Muscle of back (tissue), 3 donors: ENCODE measurements at regions not wholly inside any gene's neighbourhood (a gene's known extent, or its start where the extent isn't known, plus 50 kb on each side); places are given as distances from the start of the nearest gene placed in this dataset.
"Not testable (repeated sequence)": the region's sequence is repeated elsewhere in the genome, so short reads cannot be mapped to it uniquely, and the experiment has no call there.

ENCODE experiments used
- DNase-seq, 3 donors: peaks; one replicate each; pipeline versions ENCODE4 v3.0.0 to v3.0.0-alpha.2; 2013

DNA sequence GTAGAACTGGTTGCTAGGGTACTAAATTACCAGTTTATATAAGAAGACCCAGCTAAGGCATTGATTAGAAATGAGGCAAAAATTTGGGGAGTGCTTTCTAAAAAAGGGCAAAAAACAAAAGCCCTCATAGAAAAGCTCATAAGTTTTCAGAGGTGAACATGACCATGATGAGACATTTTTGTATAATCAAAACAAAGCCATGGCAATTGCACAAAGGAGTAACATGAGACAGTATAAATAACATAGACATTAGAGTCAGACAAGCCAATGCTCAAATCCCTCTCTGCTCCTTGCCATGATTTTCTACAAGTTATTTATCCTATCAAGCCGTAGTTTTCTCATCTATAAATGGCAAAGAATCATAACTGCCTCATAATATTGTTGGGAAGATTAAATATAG lies 112.2 kb upstream of the ADTRP start:
- DNase-seq = no peak

DNA sequence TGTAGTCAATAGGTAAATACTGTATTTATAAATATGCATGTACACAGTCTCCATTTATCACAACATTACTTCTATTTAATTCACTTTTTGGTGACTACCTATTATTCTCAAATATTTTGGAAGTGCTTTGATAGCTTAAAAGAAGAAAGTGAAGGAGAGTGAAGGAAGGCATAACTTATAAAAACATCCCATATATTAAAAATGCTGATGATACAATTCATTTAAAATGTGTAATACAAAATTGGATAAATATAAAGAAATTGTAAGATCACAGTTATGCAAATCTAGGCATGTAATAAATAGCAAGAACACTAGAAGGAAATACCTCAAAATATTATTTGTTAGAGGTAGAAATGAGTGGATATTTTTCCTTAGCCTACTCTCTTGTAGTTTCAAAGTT lies 111.6 kb upstream of the ADTRP start:
- DNase-seq = no peak

DNA sequence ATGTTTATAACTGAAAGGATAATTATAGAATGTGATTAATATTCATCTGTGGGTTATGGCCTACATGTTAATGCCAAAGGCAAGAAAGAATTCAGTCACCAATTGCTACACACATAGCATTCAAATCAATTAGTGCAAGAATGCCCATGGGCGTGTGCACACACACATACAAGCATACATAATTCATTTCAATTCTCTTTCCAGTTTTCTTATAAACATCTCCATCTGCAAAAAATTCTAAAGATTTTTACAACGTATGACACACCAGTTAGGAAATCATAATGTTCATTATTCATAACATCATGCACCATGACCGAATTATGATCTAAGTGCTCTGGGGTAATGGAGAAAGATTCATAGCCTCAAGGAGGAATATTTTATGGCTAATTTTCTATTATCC lies 111.0 kb upstream of the ADTRP start:
- DNase-seq = no peak

DNA sequence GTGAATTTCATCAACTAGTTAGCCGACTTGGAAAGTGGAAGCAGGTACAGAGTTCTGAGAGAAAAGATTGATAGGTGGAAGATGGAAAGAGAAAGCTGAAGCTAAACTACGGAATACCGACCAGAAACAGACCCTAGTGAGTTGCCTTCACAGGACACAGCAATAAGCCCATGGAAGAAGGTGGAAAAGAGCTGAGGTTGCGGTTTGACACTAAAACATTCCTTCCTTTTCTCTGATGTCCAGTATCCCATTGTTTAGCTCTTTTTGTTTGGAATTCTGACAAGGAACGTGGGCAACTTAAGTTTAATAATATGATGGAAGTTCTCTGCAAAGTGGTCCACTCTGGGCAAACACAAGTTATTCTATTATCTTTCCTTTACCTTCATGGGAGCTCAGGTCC lies 110.1 kb upstream of the ADTRP start:
- no peak for DNase-seq

DNA sequence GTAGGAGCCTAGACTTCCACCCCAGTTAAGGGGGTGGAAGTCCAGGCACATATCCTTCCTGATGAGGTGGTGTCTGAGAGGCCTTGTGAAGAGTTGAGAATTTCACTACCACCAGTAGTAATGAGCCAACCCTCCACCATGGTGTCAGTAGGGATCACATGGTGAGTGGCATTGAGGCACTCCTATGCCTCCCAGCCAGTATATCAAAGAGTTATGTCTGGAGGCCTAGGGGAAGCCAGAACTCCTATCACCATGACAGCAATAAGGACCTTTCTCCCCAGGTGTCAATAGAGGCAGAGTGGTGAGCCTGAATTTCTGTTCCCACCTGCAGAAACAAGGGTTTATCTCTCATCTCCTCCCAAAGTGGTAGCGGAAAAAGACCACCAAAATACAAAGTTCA lies 106.6 kb upstream of the ADTRP start:
- no peak for DNase-seq

DNA sequence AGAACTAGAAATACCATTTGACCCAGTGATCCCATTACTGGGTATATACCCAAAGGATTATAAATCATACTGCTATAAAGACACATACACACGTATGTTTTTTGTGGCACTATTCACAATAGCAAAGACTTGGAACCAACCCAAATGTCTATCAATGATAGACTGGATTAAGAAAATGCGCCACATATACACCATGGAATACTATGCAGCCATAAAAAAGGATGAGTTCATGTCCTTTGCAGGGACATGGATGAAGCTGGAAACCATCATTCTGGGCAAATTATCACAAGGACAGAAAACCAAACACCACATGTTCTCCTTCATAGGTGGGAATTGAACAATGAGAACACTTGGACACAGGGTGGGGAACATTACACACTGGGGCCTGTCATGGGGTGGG lies 104.9 kb upstream of the ADTRP start:
- not testable (repeated sequence) for DNase-seq

DNA sequence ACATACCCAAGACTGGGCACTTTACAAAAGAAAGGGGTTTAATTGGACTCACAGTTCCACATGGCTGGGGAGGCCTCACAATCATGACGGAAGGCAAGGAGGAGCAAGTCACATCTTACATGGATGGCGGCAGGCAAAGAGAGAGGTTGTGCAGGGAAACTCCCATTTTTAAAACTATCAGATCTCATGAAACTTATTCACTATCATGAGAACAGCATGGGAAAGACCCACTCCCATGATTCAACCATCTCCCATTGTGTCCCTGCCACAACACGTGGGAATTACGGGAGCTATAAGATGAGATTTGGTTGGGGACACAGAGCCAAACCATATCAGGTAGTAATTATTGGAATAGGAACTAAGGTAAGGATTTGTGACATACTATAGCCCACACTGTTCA lies 101.6 kb upstream of the ADTRP start:
- not testable (repeated sequence) for DNase-seq

DNA sequence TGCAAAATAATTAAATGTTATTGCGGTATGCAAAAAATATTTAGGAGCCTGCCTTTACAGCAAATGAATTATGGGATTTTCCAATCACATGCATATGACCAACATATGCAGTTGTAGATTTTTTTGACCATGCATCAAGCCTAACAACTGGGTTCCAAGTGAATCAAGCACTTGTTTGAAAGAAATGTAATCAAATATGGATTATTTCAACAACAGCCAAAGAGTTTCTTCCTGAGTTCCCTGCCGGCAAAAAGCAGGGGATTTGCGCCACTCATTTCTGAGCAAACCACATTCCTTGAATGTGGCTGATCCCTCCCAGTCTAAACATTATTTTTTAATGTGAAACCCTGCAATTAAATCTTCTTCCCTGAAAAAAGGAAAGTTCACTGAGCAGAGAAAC lies 100.1 kb upstream of the ADTRP start:
- DNase-seq = no peak

DNA sequence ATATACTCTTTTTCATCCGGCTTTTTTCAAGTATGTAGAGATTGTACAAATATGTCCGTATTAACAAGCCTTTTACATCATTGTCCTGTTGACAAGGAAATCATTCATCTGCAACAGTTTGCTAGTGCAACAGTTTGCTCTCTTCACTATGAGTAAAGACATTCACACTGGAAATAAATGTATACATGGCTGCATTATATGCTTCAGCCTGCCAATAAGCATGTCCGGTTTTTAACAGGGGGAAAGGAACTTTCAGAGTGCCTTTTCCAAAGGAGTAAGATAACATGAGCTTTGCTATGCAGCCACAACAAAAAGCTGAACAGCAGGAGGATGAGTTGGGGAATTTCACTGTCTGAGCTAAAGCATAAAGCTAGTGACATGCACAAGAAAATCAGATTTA lies 99.4 kb upstream of the ADTRP start:
- DNase-seq = peak in 1 of 3 donors; percentile 24

DNA sequence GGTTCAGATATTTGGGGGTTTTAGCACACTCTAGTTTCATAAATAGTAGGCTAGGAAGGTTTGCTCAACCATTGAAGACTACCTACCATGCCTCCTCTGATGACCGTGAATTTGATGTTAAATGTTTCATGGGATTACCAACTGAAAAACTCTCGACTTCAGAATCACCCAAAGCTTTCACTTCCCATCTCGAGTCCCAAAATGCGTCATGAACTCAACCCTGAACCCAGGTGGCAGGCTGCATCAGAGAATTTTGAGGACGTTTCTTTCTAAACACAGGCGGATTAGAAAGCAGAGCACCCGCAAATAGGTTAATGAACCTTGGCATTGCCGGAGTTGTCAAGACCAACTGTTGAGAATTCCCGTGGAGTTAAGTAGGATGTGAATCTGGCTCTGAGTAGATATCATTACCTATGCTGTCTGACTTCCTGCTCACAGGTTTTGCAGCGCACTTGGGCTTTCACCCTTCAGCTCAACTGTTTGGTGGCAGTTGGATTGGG lies 98.4 kb upstream of the ADTRP start:
- DNase-seq = no peak

DNA sequence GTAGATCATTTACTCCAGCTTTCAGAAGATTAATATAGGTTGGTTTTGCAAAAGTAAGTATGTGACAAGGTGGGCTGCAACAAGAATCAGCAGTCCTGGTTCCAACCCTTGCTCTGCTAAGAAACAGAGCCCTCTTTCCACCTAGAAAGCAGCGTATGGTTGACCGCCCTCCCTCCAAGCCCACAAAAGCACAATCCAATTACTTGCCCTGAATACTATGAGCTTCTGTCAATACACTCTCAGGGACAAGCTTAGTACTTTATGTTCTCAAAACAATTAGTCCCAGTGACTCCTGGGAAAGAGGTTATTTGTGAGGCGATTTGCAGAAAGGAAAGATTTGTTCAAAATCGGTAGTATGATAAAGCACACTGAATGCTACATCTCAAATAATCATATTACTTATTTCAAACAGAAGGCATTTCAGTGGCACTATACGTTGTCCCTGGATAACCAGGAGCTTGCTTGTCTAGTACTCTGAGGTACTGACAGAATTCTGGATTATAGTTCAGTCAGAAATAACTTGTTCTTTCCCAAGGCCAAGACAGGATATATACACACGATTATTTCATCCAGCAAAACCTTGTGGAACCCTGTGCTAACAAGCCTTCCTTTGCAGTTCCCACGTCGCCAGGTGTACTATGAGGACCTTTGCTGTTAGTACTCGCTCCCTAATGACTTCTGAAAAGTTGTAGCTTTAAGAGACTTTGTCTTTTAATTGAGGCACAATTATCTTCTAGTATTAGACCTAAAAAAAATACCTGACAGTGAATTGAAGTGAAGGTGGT lies 96.9 kb upstream of the ADTRP start:
- no peak for DNase-seq

DNA sequence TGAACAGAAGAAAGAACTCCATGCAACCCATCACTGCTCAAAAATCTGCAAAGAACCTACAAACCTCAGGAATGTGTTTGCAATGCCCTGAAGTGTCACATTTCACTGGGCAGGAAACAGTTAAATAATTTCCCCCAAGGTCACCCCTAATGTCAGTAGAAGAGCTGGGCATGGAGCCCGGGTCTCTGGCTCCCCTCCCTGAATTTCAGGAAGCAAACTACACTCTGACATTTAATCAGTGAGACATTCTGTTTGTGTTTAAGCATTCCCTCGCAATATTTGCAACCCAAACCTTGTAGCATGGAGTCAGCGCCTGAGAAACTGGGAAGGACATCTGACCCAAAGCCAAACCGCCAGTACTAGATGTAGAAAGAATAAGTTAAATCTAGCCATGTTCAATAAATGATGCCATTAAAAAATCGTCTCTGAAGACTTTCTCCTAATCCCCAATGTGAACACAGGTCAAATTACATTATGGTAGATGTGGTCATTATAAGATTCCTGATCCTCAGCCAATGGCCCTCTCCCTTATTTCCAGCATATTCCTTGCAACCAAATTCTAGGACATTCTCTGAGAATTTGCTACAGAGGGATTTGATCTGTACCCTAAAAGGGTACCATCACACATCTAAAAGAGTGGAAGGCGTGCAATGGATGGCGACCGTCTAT lies 91.2 kb upstream of the ADTRP start:
- peak; percentile 66 to 73 (median 69) for DNase-seq

DNA sequence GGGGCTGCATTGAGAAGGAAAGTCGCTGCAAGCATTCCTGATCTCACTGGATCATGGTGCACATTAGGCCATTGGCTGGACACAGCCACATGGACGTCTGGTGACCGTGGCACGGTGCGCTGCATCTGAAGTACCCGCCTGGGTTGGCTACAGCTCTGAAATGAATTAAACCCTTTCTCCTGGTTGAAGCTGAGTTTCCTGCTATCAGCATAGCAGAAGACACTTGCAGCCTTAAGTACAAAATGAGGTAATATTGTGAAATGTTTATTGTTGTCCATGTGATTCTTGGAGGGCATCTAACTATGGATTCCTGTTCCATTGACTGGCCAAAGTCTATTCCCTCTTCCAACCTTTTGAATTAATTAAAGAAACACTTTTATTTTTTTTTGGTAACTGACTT lies 89.8 kb upstream of the ADTRP start:
- DNase-seq = no peak

DNA sequence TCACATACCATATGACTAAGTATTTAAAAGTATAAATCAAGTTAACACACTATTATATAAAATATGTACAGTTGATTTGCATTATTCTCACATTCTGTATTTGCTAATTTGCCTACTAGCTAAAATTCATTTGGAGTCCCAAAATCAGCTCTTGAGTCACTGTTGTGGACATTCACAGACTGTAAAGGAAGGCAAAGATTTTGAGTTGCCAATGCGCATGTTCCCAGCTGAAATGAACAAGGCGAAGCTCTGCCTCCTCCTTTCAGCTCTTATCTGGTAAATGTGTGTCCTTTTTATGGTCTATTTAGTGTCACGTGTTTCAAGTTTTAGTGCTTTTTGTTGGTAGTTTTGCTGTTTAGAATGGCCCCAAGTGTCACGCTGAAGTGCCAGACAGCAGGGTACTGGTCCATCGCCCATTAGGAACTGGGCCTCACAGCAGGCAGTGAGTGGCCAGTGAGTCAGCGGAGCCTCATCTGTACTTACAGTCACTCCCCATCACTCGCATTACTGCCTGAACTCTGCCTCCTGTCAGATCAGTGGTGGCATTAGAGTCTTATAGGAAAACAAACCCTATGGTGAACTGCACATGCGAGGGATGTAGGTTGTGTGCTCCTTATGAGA lies 87.2 kb upstream of the ADTRP start:
- no peak for DNase-seq

DNA sequence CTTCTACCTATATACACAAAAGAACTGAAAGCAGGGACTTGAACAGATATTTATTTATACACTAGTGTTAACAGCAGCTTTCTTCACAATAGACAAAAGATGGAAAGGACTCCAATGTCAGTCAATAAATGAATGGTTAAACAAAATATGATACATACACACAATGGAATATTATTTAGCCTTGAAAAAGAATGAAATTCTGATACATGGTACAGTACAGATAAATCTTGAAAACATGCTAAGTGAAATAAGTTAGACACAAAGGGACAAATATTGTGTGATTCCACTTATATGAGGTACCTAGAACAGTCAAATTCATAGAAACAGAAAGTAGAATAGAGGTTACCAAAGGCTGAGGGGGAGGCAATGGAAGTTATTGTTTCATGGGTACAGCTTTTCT lies 79.8 kb upstream of the ADTRP start:
- DNase-seq = no peak

DNA sequence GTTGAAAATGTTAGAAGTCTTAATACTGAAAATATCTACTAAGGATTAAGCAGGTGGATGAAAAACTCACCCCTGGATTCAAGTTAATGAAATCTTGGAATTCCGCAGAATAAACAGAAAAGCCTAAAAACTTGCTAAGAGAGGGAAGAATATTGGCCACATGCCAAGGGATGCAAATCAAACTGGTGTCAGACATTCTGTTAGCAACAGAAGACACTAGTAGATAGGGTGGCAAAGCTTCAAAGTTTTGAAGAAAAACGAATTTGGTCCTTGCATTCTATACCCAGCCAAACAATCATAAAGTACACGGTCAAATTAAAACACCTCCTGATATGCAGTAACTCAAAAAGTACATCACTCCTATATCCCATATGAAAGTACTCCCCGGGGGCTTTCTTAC lies 77.1 kb upstream of the ADTRP start:
- no peak for DNase-seq

DNA sequence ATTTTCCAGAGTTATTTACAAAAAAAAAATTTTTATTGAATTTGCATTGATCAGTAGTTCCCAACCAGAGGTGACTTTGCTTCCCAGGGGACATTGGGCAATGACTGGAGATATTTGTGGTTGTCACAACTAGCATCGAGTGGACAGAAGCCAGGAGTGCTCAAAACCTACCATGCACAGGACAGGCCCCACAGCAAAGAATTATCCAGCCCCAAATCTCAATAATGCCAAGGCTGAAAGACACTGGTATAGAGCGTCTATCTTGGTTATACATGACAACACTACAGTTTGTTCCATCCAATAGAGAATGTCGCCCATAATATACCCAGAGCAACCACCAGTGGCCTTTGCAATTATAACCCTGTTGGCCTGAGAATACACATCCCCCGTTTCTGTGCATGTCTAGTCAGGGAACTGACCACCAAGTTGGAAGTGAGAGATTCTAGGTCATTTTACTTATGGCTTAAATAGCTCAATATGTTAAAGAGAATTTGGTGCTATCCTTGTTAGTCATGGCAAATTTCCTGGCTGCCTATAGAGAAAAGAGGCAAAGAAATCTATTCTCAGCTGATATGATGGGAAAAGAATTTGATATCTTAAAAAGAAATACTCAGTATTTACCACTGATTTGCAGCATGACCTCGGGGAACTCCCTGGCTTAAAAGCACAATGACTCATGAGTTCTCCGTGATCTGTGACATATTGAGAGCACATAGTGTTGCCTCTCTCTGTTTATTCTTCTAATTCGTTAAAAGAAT lies 76.0 kb upstream of the ADTRP start:
- peak in 2 of 3 donors; percentile 42 to 54 for DNase-seq

DNA sequence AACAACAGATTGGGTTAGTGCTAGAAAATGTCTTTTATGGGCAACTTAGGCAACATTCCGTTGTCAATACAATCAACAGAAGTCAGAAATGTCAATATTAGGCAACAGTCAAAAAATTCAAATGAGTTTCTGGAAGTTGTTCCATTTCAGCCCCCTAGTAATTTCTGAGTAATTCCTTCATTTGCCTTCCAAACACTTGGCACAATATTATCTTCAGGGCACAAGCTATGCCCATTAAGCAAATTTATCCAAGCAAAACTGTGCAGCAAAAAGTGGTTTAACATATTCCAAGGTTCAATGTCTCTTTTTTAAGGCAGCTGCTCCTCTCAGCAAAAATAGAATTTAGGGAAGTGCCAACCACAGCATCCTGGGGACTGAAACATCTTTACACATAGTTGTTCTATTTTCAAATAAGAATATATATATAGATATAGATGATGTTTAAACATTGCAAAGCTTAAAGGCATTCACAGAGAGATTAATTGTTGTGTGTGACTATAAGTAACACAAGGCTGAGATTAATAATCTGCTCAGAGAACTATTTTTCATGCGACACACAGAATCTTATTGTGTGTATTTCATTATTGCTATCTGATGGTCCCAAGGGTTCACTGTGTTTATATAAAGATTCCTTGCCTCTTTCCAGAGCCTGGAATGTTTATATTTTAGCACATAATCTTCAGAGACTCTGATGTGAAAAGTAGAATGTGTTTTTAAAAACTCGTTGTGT lies 75.2 kb upstream of the ADTRP start:
- no peak for DNase-seq

DNA sequence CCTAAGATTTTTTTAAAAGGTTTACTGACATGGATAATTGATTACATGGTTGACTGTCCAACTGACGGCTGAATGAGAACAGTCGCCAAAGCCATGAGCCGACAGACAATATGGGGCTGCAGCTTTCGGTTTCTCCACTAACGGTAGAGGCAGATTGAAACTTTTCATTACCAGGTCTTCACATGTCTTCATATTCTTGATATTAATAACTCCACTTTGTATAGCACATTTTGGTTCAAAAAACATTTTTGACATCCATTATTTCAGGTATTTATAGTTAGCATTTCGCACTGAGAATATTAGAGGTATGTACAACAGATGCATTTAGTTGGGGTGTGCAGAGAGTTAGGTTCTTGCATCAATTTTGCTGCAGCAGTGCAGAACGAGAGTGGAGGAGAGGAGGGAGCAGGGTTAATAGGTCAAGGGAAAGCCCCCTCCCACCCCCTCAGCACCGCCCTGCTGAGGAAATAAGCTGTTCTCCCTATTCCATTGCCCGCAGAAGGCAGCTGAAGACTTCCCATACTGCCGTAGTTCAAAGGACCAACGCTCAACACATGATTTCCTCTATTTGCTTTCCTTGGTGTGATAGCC lies 73.6 kb upstream of the ADTRP start:
- DNase-seq = peak in 1 of 3 donors; percentile 35

DNA sequence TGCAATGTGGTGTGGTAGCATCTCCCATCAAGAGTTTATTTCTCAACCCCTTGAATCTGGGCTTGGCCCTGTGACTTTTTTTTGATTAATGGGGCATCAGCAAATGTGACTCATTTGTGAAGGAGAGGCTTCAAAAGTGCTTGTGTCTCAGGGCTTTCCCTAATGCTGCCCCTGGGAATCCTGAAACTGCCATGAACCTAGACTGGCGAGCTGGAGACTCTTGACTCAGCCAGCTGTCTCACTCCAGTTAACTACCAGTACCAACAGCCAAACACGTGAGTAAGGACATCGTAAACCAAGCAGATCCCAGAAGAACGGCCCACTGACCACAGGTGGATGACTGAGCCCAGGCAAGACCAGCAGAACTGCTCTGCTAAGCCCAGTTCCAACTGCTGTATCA lies 72.8 kb upstream of the ADTRP start:
- DNase-seq = peak in 2 of 3 donors; percentile 30 to 87
